GM23338 (cell line): ENCODE measurements at regions not wholly inside any gene's neighbourhood (a gene's known extent, or its start where the extent isn't known, plus 50 kb on each side); places are given as distances from the start of the nearest gene placed in this dataset.

ENCODE experiments used
- ATAC-seq: fragments of 200-7000 bp; cut with Tn5 transposase; 3 replicates; pipeline ENCODE4 v1.9.1; 2020
- DNase-seq: peaks from one replicate; pipeline ENCODE4 v3.0.0-alpha.2; 2015; ENCODE audit warnings: low spot score
- H2AFZ ChIP-seq: fragments of 200-600 bp; sonication (generic); 2 replicates; pipeline ENCODE4 v1.8.0; 2016; ENCODE audit warnings: antibody characterized with exemption, mild to moderate bottlenecking, moderate library complexity
- H3F3A ChIP-seq: fragments of 200-600 bp; sonication (generic); replicated peaks from 2 replicates; pipeline ENCODE4 v1.8.0; 2017; ENCODE audit warnings: antibody characterized with exemption, mixed run types, low read depth
- H3K27ac ChIP-seq: fragments of 200-600 bp; sonication (generic); 2 replicates; pipeline ENCODE4 v1.6.1; 2016; ENCODE audit warnings: low read depth
- H3K27me3 ChIP-seq: fragments of 200-600 bp; sonication (generic); 2 replicates; pipeline ENCODE4 v1.8.0; 2016; ENCODE audit warnings: mild to moderate bottlenecking, mixed run types, moderate library complexity; ENCODE audit not compliant: insufficient read depth
- H3K36me3 ChIP-seq: fragments of 200-600 bp; sonication (generic); 2 replicates; pipeline ENCODE4 v1.8.0; 2016; ENCODE audit warnings: mild to moderate bottlenecking; ENCODE audit not compliant: insufficient read depth
- H3K4me1 ChIP-seq: fragments of 200-600 bp; sonication (generic); 2 replicates; pipeline ENCODE4 v1.8.0; 2016; ENCODE audit warnings: mild to moderate bottlenecking, moderate library complexity; ENCODE audit not compliant: insufficient read depth
- H3K4me2 ChIP-seq: fragments of 200-600 bp; sonication (generic); 2 replicates; pipeline ENCODE4 v1.7.1; 2017; ENCODE audit warnings: mixed run types
- H3K4me3 ChIP-seq: fragments of 200-600 bp; sonication (generic); 2 replicates; pipeline ENCODE4 v1.6.1; 2016; ENCODE audit warnings: mixed run types
- H3K79me2 ChIP-seq: fragments of 200-600 bp; sonication (generic); replicated peaks from 2 replicates; pipeline ENCODE4 v1.8.0; 2017; ENCODE audit warnings: mild to moderate bottlenecking; ENCODE audit not compliant: insufficient read depth
- H3K9me2 ChIP-seq: fragments of 200-600 bp; sonication (generic); 2 replicates; pipeline ENCODE4 v1.8.0; 2017; ENCODE audit not compliant: insufficient read depth
- H4K20me1 ChIP-seq: fragments of 200-600 bp; sonication (generic); replicated peaks from 2 replicates; pipeline ENCODE4 v1.8.0; 2017; ENCODE audit warnings: mild to moderate bottlenecking; ENCODE audit not compliant: insufficient read depth
- H3K27ac Mint-ChIP-seq: 2 replicates; pipeline ENCODE4 v1.8.0; 2020; ENCODE audit warnings: inconsistent platforms, mild to moderate bottlenecking, moderate library complexity, mixed read lengths
- H3K27me3 Mint-ChIP-seq: 3 replicates; pipeline ENCODE4 v1.8.0; 2022; ENCODE audit warnings: low read depth, mild to moderate bottlenecking, moderate library complexity, mixed read lengths, inconsistent platforms; ENCODE audit not compliant: insufficient read depth, poor library complexity
- H3K36me3 Mint-ChIP-seq: 3 replicates; pipeline ENCODE4 v1.8.0; 2021; ENCODE audit warnings: low read depth, mild to moderate bottlenecking, inconsistent platforms, moderate library complexity, mixed read lengths
- H3K4me1 Mint-ChIP-seq: 3 replicates; pipeline ENCODE4 v1.8.0; 2020; ENCODE audit warnings: mild to moderate bottlenecking, inconsistent platforms, mixed read lengths
- H3K4me3 Mint-ChIP-seq: 3 replicates; pipeline ENCODE4 v1.8.0; 2021; ENCODE audit warnings: moderate library complexity, mild to moderate bottlenecking, inconsistent platforms, mixed read lengths
- H3K9me3 Mint-ChIP-seq: 3 replicates; pipeline ENCODE4 v1.8.0; 2020; ENCODE audit warnings: moderate library complexity, mild to moderate bottlenecking, inconsistent platforms, mixed read lengths
- CREB1 ChIP-seq: fragments of 250-450 bp; sonication (Bioruptor Pico); IDR thresholded peaks from 2 replicates; pipeline ENCODE4 v1.5.0; 2020; ENCODE audit warnings: low read depth, mild to moderate bottlenecking, moderate library complexity
- EZH2 ChIP-seq: fragments of 200-600 bp; sonication (generic); IDR thresholded peaks from one replicate; pipeline ENCODE4 v1.8.0; 2017; ENCODE audit warnings: antibody characterized with exemption, mild to moderate bottlenecking, low read depth; ENCODE audit not compliant: unreplicated experiment
- EZH2phosphoT487 ChIP-seq: fragments of 200-600 bp; sonication (generic); IDR thresholded peaks from one replicate; pipeline ENCODE4 v1.8.1; 2018; ENCODE audit warnings: antibody characterized with exemption; ENCODE audit not compliant: unreplicated experiment
- JUNB ChIP-seq: IDR thresholded peaks from one replicate; pipeline ENCODE4 v1.6.1; 2016; ENCODE audit warnings: antibody characterized with exemption; ENCODE audit not compliant: unreplicated experiment
- POLR2AphosphoS5 ChIP-seq: IDR thresholded peaks from 2 replicates; pipeline ENCODE4 v1.6.1; 2016; ENCODE audit warnings: antibody characterized with exemption, low read depth
- STAT1 ChIP-seq: IDR thresholded peaks from one replicate; pipeline ENCODE4 v1.6.1; 2016; ENCODE audit warnings: antibody characterized with exemption; ENCODE audit not compliant: unreplicated experiment
- ZNF114 ChIP-seq: fragments of 250-450 bp; sonication (Bioruptor Pico); IDR thresholded peaks from 2 replicates; pipeline ENCODE4 v1.5.0; 2020; ENCODE audit warnings: mild to moderate bottlenecking, moderate library complexity
- ZNF331 ChIP-seq: fragments of 250-450 bp; sonication (Bioruptor Pico); IDR thresholded peaks from 2 replicates; pipeline ENCODE4 v1.5.0; 2020; ENCODE audit warnings: low read depth, mild to moderate bottlenecking, moderate library complexity
- TF ChIP-seq, protein P1 (sequence below): IDR thresholded peaks from one replicate; pipeline ENCODE4 v1.6.1; 2018; ENCODE audit warnings: antibody characterized with exemption; ENCODE audit not compliant: unreplicated experiment
- TF ChIP-seq, protein P2 (sequence below): fragments of 250-450 bp; sonication (Bioruptor Pico); IDR thresholded peaks from 2 replicates; pipeline ENCODE4 v1.5.0; 2020; ENCODE audit warnings: mild to moderate bottlenecking, moderate library complexity

DNA sequence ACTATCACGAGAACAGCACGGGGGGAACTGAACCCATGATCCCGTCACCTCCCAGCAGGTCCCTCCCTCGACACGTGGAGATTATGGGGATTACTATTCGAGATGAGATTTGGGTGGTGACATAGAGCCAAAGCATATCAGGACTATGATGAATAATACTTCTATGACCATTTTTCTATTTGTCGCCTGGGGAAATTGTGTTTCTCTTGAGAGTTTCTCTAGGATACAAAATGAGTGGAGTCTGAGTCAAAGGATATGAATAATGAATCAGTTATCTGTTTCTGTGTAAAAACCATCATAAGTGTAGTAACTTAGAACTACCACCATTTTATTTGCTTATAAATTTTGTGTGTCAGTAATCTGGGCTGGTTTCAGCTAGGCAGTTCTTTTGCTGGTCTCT lies 533.0 kb upstream of the ARX start:
- Mint-ChIP-seq H3K4me3 (no peak overlapping the region), H3K27me3 (no peaks in the 10 kb centered on the region), H3K36me3 (no peaks in the 10 kb centered on the region), H3K4me1 (peaks cover 5% of the 10 kb centered on the region; the same call in 2 of the 3 replicates), H3K27ac (no peak overlapping the region), H3K9me3 (no peaks in the 10 kb centered on the region; the same call in 2 of the 3 replicates)
- no peak for TF ChIP-seq JUNB
- TF ChIP-seq, protein P1, sequence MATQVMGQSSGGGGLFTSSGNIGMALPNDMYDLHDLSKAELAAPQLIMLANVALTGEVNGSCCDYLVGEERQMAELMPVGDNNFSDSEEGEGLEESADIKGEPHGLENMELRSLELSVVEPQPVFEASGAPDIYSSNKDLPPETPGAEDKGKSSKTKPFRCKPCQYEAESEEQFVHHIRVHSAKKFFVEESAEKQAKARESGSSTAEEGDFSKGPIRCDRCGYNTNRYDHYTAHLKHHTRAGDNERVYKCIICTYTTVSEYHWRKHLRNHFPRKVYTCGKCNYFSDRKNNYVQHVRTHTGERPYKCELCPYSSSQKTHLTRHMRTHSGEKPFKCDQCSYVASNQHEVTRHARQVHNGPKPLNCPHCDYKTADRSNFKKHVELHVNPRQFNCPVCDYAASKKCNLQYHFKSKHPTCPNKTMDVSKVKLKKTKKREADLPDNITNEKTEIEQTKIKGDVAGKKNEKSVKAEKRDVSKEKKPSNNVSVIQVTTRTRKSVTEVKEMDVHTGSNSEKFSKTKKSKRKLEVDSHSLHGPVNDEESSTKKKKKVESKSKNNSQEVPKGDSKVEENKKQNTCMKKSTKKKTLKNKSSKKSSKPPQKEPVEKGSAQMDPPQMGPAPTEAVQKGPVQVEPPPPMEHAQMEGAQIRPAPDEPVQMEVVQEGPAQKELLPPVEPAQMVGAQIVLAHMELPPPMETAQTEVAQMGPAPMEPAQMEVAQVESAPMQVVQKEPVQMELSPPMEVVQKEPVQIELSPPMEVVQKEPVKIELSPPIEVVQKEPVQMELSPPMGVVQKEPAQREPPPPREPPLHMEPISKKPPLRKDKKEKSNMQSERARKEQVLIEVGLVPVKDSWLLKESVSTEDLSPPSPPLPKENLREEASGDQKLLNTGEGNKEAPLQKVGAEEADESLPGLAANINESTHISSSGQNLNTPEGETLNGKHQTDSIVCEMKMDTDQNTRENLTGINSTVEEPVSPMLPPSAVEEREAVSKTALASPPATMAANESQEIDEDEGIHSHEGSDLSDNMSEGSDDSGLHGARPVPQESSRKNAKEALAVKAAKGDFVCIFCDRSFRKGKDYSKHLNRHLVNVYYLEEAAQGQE: no peak
- H3K4me2 ChIP-seq: no peak overlapping the region
- DNase-seq (no peak), ATAC-seq (no peak)
- H4K20me1 ChIP-seq: no peaks in the 10 kb centered on the region
- H3K4me3 ChIP-seq: no peak overlapping the region
- no peaks in the 10 kb centered on the region for H3K36me3 ChIP-seq
- no peaks in the 10 kb centered on the region for H3F3A ChIP-seq
- H3K27me3 ChIP-seq: no peaks in the 10 kb centered on the region
- H3K79me2 ChIP-seq: no peaks in the 10 kb centered on the region
- H3K9me2 ChIP-seq: no peaks in the 10 kb centered on the region
- no peak overlapping the region for H3K27ac ChIP-seq
- H2AFZ ChIP-seq: no peak overlapping the region
- H3K4me1 ChIP-seq: no peaks in the 10 kb centered on the region

DNA sequence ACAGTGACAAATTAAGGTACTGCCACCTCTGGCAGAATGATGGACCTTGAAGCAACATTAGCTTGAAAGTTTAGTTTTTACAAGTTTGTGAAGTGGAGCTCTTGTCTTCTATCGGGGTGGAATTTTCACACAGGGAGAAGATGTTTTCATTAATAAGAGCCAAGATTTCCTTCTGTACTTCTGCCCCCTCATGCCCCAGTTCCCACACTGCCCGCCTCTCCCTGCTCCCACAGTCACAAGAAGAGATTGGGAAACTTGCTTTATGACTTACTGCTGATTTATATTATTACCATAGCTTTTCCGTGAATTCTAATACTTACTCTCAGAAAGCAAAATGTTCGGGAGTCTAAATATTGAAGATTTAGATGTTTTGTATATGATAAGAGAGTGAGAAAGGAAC lies 539.8 kb upstream of the ARX start:
- H3F3A ChIP-seq: no peaks in the 10 kb centered on the region
- no peak overlapping the region for H3K27ac ChIP-seq
- Mint-ChIP-seq H3K4me1 (peaks cover 7% of the 10 kb centered on the region; the same call in 2 of the 3 replicates), H3K36me3 (no peaks in the 10 kb centered on the region), H3K4me3 (no peak overlapping the region), H3K9me3 (no peaks in the 10 kb centered on the region), H3K27me3 (no peaks in the 10 kb centered on the region), H3K27ac (no peak overlapping the region)
- no peak overlapping the region for H2AFZ ChIP-seq
- DNase-seq: no peak
- H3K9me2 ChIP-seq: no peaks in the 10 kb centered on the region
- no peaks in the 10 kb centered on the region for H3K4me1 ChIP-seq
- no peak for TF ChIP-seq STAT1
- TF ChIP-seq EZH2: no peak
- TF ChIP-seq POLR2AphosphoS5: no peak
- TF ChIP-seq ZNF114: no peak
- TF ChIP-seq, protein P2, sequence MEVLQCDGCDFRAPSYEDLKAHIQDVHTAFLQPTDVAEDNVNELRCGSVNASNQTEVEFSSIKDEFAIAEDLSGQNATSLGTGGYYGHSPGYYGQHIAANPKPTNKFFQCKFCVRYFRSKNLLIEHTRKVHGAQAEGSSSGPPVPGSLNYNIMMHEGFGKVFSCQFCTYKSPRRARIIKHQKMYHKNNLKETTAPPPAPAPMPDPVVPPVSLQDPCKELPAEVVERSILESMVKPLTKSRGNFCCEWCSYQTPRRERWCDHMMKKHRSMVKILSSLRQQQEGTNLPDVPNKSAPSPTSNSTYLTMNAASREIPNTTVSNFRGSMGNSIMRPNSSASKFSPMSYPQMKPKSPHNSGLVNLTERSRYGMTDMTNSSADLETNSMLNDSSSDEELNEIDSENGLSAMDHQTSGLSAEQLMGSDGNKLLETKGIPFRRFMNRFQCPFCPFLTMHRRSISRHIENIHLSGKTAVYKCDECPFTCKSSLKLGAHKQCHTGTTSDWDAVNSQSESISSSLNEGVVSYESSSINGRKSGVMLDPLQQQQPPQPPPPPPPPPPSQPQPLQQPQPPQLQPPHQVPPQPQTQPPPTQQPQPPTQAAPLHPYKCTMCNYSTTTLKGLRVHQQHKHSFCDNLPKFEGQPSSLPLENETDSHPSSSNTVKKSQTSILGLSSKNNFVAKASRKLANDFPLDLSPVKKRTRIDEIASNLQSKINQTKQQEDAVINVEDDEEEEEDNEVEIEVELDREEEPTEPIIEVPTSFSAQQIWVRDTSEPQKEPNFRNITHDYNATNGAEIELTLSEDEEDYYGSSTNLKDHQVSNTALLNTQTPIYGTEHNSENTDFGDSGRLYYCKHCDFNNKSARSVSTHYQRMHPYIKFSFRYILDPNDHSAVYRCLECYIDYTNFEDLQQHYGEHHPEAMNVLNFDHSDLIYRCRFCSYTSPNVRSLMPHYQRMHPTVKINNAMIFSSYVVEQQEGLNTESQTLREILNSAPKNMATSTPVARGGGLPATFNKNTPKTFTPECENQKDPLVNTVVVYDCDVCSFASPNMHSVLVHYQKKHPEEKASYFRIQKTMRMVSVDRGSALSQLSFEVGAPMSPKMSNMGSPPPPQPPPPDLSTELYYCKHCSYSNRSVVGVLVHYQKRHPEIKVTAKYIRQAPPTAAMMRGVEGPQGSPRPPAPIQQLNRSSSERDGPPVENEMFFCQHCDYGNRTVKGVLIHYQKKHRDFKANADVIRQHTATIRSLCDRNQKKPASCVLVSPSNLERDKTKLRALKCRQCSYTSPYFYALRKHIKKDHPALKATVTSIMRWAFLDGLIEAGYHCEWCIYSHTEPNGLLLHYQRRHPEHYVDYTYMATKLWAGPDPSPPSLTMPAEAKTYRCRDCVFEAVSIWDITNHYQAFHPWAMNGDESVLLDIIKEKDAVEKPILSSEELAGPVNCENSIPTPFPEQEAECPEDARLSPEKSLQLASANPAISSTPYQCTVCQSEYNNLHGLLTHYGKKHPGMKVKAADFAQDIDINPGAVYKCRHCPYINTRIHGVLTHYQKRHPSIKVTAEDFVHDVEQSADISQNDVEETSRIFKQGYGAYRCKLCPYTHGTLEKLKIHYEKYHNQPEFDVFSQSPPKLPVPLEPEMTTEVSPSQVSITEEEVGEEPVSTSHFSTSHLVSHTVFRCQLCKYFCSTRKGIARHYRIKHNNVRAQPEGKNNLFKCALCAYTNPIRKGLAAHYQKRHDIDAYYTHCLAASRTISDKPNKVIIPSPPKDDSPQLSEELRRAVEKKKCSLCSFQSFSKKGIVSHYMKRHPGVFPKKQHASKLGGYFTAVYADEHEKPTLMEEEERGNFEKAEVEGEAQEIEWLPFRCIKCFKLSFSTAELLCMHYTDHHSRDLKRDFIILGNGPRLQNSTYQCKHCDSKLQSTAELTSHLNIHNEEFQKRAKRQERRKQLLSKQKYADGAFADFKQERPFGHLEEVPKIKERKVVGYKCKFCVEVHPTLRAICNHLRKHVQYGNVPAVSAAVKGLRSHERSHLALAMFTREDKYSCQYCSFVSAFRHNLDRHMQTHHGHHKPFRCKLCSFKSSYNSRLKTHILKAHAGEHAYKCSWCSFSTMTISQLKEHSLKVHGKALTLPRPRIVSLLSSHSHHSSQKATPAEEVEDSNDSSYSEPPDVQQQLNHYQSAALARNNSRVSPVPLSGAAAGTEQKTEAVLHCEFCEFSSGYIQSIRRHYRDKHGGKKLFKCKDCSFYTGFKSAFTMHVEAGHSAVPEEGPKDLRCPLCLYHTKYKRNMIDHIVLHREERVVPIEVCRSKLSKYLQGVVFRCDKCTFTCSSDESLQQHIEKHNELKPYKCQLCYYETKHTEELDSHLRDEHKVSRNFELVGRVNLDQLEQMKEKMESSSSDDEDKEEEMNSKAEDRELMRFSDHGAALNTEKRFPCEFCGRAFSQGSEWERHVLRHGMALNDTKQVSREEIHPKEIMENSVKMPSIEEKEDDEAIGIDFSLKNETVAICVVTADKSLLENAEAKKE (CRISPR knock-in tag): no peak
- no peak for TF ChIP-seq ZNF331
- TF ChIP-seq EZH2phosphoT487: no peak
- no peak for TF ChIP-seq CREB1
- no peak for TF ChIP-seq JUNB
- no peak for ATAC-seq
- H3K36me3 ChIP-seq: no peaks in the 10 kb centered on the region
- no peaks in the 10 kb centered on the region for H3K79me2 ChIP-seq
- H3K4me3 ChIP-seq: no peak overlapping the region
- H3K27me3 ChIP-seq: no peaks in the 10 kb centered on the region
- H3K4me2 ChIP-seq: no peak overlapping the region
- H4K20me1 ChIP-seq: no peaks in the 10 kb centered on the region
